Kidney (tissue), 13 donors: ENCODE measurements at regions not wholly inside any gene's neighbourhood (a gene's known extent, or its start where the extent isn't known, plus 50 kb on each side); places are given as distances from the start of the nearest gene placed in this dataset.
A peak's percentile ranks its signal among the peaks of the same experiment; 100 is the strongest.

ENCODE experiments used
- DNase-seq, 5 donors: peaks; one replicate each; pipeline ENCODE4 v3.0.0-alpha.2; 2013 to 2020
- FAIRE-seq: peaks from 2 replicates; lab custom pipeline; 2012; peaks lifted over from hg19 to GRCh38; lab: Jason Lieb, UNC
- H3K27ac ChIP-seq, 2 donors: one replicate each; pipeline ENCODE4 v1.7.0; 2013; ENCODE audit warnings: low read depth in 2 of 2, low read length in 2 of 2, inconsistent platforms in 1 of 2
- H3K27me3 ChIP-seq: one replicate; pipeline ENCODE4 v1.7.1; 2013; ENCODE audit warnings: low read length, inconsistent platforms; ENCODE audit not compliant: control insufficient read depth, insufficient read depth
- H3K36me3 ChIP-seq, 3 donors: one replicate each; pipeline versions ENCODE4 v1.7.0 to v1.7.1; 2013; ENCODE audit warnings: low read length in 3 of 3, control low read depth in 1 of 3, inconsistent platforms in 1 of 3; ENCODE audit not compliant: insufficient read depth in 3 of 3, control insufficient read depth in 2 of 3
- H3K4me1 ChIP-seq, 3 donors: one replicate each; pipeline versions ENCODE4 v1.7.0 to v1.7.1; 2013; ENCODE audit warnings: low read length in 3 of 3, inconsistent platforms in 1 of 3, low read depth in 1 of 3; ENCODE audit not compliant: control insufficient read depth in 2 of 3, insufficient read depth in 2 of 3
- H3K4me3 ChIP-seq, 3 donors: one replicate each; pipeline versions ENCODE4 v1.7.0 to v1.8.1; 2013; ENCODE audit warnings: low read length in 3 of 3, control low read depth in 1 of 3, inconsistent platforms in 1 of 3
- H3K9ac ChIP-seq, 3 donors: one replicate each; pipeline versions ENCODE4 v1.7.0 to v1.7.1; 2013; ENCODE audit warnings: low read length in 3 of 3, control low read depth in 1 of 3, inconsistent platforms in 1 of 3
- H3K9me3 ChIP-seq, 3 donors: one replicate each; pipeline versions ENCODE4 v1.7.0 to v1.7.1; 2013; ENCODE audit warnings: low read length in 3 of 3, control low read depth in 1 of 3, inconsistent platforms in 1 of 3; ENCODE audit not compliant: control insufficient read depth in 2 of 3, insufficient read depth in 1 of 3
- intact Hi-C: fragments of 100-400 bp; cut with DNase I; formaldehyde crosslinking; loops from one replicate; pipeline ENCODE4 v1.11.1; 2022
- TF ChIP-seq, protein P1 (sequence below): IDR thresholded peaks from 3 replicates; pipeline ENCODE4 v1.5.1; 2012; ENCODE audit warnings: mild to moderate bottlenecking, moderate library complexity, borderline replicate concordance; ENCODE audit not compliant: insufficient read depth; ENCODE audit errors: extremely low read depth
- donor health status: control.
- donor health status: control.
- donor health status: control.
- donor health status: control.
- donor health status: control.
- donor health status: DM: yes; HTN: yes; CAD: no.
- donor health status: Normal renal cell carcinoma (clear cell type).

DNA sequence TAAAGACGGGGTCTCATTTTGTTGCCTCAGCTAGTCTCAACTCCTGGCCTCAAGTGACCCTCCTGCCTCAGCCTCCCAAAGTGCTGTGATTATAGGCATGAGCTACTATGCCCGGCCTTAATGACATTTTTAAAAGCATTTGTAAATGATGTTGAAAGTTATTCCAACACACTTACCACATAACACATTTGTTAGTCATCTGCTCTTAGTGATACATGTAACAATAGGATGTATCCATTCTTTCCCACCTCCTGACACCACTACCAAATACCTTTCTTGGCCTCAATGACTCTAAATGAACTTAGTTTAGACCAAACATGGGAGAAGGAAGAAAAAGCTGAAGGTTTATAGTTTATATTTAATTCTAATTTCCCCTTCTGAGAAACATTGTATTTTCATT is 59.8 kb upstream of the MEDAG start:
- TF ChIP-seq, protein P1, sequence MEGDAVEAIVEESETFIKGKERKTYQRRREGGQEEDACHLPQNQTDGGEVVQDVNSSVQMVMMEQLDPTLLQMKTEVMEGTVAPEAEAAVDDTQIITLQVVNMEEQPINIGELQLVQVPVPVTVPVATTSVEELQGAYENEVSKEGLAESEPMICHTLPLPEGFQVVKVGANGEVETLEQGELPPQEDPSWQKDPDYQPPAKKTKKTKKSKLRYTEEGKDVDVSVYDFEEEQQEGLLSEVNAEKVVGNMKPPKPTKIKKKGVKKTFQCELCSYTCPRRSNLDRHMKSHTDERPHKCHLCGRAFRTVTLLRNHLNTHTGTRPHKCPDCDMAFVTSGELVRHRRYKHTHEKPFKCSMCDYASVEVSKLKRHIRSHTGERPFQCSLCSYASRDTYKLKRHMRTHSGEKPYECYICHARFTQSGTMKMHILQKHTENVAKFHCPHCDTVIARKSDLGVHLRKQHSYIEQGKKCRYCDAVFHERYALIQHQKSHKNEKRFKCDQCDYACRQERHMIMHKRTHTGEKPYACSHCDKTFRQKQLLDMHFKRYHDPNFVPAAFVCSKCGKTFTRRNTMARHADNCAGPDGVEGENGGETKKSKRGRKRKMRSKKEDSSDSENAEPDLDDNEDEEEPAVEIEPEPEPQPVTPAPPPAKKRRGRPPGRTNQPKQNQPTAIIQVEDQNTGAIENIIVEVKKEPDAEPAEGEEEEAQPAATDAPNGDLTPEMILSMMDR: no peak
- Histone ChIP-seq H3K27ac (no peak overlapping the region), H3K27me3 (no peaks in the 10 kb centered on the region), H3K36me3 (no peaks in the 10 kb centered on the region), H3K4me3 (no peak overlapping the region), H3K9me3 (peaks cover 0 to 8% (median 0%) of the 10 kb centered on the region in 3 donors), H3K9ac (no peak overlapping the region), H3K4me1 (peaks cover 0 to 2% (median 0%) of the 10 kb centered on the region in 3 donors)
- DNase-seq: no peak
- FAIRE-seq: no peak
- intact Hi-C loops: no loop called here

DNA sequence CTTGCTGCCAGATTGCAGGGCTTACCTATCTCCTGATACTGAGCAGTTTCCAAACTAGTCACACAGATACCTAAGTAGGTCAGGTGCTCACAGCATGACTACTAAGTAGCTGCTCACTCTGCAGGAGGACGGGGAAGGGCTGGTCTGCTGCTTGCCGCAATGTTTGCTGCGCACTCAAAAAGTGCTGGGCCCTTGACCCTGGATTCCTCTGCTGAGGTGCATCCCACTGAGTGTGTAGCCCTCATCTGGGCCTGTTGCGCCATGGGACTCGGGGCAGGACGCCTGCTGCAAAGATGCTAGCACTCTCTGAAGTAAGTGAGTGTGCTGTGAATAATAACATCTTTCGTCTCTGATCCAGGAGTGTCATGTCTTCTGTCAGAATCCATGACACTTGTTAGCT is 59.2 kb upstream of the MEDAG start:
- FAIRE-seq (no peak), DNase-seq (no peak)

DNA sequence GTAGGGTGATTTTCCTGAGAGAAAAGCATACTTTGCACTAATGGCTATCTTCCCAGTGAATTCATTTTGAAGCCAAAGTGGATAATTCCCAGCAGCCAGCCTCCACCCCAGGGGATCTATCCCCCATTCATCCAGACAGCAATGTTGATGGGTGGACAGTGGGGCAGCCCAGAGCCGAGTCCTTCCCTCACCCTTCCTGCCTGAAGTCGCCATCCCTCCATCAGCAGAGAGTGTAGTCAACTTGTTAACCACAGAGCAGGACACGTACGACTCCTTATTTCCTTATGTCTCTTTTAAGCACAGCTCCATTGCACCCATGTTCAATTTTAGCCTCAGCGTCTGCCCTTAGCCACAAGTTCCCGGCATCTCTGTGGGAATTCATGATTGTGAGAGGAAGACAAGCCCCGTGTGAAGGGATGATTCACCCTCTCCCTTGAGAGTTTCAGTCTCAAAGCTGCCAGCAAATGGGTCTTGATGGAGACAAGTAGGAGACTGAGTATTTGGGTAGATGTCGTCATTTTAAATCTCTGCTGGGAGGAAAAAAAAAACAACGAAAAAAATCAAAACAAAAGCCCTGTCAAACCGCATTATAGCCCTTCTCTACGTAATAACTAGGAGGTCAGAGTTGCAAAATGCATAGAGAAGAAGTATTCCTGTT is 58.3 kb upstream of the MEDAG start:
- H3K9ac ChIP-seq: no peak overlapping the region
- FAIRE-seq: no peak

More for the DNA sequence above, 59.2 kb upstream of the MEDAG start:
- H3K4me1 ChIP-seq: peaks cover 0 to 2% (median 0%) of the 10 kb centered on the region in 3 donors
- H3K27me3 ChIP-seq: no peaks in the 10 kb centered on the region
- peaks cover 0 to 8% (median 0%) of the 10 kb centered on the region in 3 donors for H3K9me3 ChIP-seq
- TF ChIP-seq, protein P1: no peak
- no peak overlapping the region for H3K9ac ChIP-seq
- no peaks in the 10 kb centered on the region for H3K36me3 ChIP-seq
- H3K4me3 ChIP-seq: no peak overlapping the region
- intact Hi-C loops: no loop called here
- no peak overlapping the region for H3K27ac ChIP-seq

More for the DNA sequence above, 58.3 kb upstream of the MEDAG start:
- Histone ChIP-seq H3K4me1 (peaks cover 0 to 2% (median 0%) of the 10 kb centered on the region in 3 donors), H3K36me3 (no peaks in the 10 kb centered on the region), H3K9me3 (peaks cover 0 to 4% (median 0%) of the 10 kb centered on the region in 3 donors), H3K27me3 (no peaks in the 10 kb centered on the region), H3K4me3 (no peak overlapping the region), H3K27ac (peak overlapping the region in 1 of 2 donors; percentile 45)
- DNase-seq: no peak
- intact Hi-C loops: no loop called here
- TF ChIP-seq, protein P1: no peak
